Panc1 (cell line): ENCODE measurements at regions not wholly inside any gene's neighbourhood (a gene's known extent, or its start where the extent isn't known, plus 50 kb on each side); places are given as distances from the start of the nearest gene placed in this dataset.
"Not testable (repeated sequence)": the region's sequence is repeated elsewhere in the genome, so short reads cannot be mapped to it uniquely, and the experiment has no call there.

ENCODE experiments used
- CTCF ChIP-seq: fragments of 450-650 bp; IDR thresholded peaks from 2 replicates; pipeline ENCODE4 v1.5.1; 2017; ENCODE audit warnings: mild to moderate bottlenecking
- REST ChIP-seq, 2 experiments: IDR thresholded peaks; 2 replicates each; pipeline ENCODE4 v1.6.1; 2011 to 2012; ENCODE audit warnings: low read depth in 2 of 2, control low read depth in 1 of 2, low read length in 1 of 2, mild to moderate bottlenecking in 1 of 2, moderate library complexity in 1 of 2; ENCODE audit not compliant: insufficient read depth in 1 of 2
- SIN3A ChIP-seq: IDR thresholded peaks from 2 replicates; pipeline ENCODE4 v1.6.1; 2012; ENCODE audit warnings: low read depth, mild to moderate bottlenecking, low read length, moderate library complexity, borderline replicate concordance; ENCODE audit not compliant: insufficient read depth

- not testable (repeated sequence) for TF ChIP-seq CTCF; REST (IDR thresholded peaks at IDR 0.05; ENCODE audit: insufficient read depth in 1 of 2, low read depth in 2 of 2, low read length in 1 of 2); SIN3A
Measured at GRCh38 chr6:86731631-86732030, 205.7 kb upstream of the HTR1E start.
